ENCODE measurements at regions not wholly inside any gene's neighbourhood (a gene's known extent, or its start where the extent isn't known, plus 50 kb on each side); places are given as distances from the start of the nearest gene placed in this dataset.

DNA sequence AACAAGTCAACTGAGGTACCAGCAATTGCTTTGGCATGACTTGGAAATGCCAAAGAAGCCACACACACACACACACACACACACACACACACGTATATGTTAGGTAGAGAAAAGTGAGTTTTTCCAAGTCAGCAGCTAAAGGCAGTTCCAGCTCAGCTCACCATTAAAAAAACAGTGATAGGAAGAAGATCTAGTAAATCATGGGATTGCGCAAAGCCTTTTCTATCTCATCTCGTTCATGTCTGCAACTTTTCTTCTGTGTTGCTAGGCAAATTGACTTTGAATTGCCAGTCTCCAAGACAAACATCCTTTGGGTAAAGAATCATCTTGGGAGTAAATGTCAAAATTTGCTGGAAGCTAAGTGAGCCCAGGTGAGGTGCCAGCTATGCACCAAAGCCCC, 500.1 kb downstream of the ENC1 start:
- Histone ChIP-seq H3K9me3 (ENCODE audit: low read length) (no peaks in the 10 kb centered on the region), H3K36me3 (ENCODE audit: insufficient read depth, low read length) (no peaks in the 10 kb centered on the region), H3K27me3 (ENCODE audit: insufficient read depth, low read length) (no peaks in the 10 kb centered on the region), H2AFZ (ENCODE audit: low read depth, low read length) (no peak overlapping the region), H3K4me3 (ENCODE audit: low read length) (no peak overlapping the region), H3K4me1 (ENCODE audit: insufficient read depth, low read length) (peaks cover 14% of the 10 kb centered on the region)

DNA sequence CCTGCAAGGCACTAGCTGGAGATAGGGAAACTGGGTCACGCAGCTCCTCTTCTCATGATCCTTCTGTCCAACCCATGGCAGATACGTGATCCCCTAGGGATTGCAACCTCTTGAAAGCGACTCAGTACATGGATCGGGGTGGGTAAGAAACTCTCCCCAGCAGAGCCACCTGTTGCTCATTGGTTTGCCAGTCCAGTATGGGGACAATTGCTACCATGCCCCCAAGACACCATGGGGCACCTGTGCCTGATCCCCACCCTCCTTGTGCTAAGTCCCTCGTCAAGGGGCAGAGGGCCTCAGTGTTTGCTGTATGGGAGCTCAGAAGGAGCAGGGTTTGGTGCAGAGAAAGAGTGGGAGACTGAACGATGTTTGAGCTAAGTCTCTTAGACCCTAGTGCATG, 500.9 kb downstream of the ENC1 start:
- Histone ChIP-seq H3K4me3 (ENCODE audit: low read length) (no peak overlapping the region), H3K36me3 (ENCODE audit: insufficient read depth, low read length) (no peaks in the 10 kb centered on the region), H2AFZ (ENCODE audit: low read depth, low read length) (no peak overlapping the region), H3K9me3 (ENCODE audit: low read length) (no peaks in the 10 kb centered on the region), H3K4me1 (ENCODE audit: insufficient read depth, low read length) (peaks cover 14% of the 10 kb centered on the region), H3K27me3 (ENCODE audit: insufficient read depth, low read length) (no peaks in the 10 kb centered on the region)

DNA sequence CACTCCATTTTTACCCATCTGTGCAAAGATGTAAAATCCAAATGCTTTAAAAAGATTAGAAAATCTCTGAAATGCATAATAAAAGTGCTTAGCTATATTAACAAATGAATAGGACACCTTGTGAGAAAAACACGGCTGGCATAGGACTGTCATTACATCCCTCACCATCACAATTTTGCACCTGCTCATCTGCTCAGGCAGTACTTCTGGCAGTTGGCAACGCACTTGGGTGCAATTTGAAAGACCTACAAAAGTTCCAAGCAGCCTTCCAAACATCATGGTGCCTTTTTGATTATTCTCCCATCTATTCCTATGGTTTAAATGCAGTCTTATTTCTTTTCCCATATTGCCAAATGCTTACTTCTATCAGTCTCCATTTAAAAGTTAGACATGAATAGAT, 501.8 kb downstream of the ENC1 start:
- Histone ChIP-seq H2AFZ (ENCODE audit: low read depth, low read length) (no peak overlapping the region), H3K4me3 (ENCODE audit: low read length) (no peak overlapping the region), H3K36me3 (ENCODE audit: insufficient read depth, low read length) (no peaks in the 10 kb centered on the region), H3K27me3 (ENCODE audit: insufficient read depth, low read length) (no peaks in the 10 kb centered on the region), H3K4me1 (ENCODE audit: insufficient read depth, low read length) (peaks cover 5% of the 10 kb centered on the region), H3K9me3 (ENCODE audit: low read length) (no peaks in the 10 kb centered on the region)

GRCh38 chr5:74136276-74136825, 504.2 kb downstream of the ENC1 start:
- Histone ChIP-seq H3K36me3 (ENCODE audit: insufficient read depth, low read length) (no peaks in the 10 kb centered on the region), H3K9me3 (ENCODE audit: low read length) (no peaks in the 10 kb centered on the region), H3K4me3 (ENCODE audit: low read length) (no peak overlapping the region), H3K4me1 (ENCODE audit: insufficient read depth, low read length) (peaks cover 11% of the 10 kb centered on the region), H2AFZ (ENCODE audit: low read depth, low read length) (no peak overlapping the region), H3K27me3 (ENCODE audit: insufficient read depth, low read length) (no peaks in the 10 kb centered on the region)

GRCh38 chr5:74135033-74135432, 505.5 kb downstream of the ENC1 start:
- H2AFZ ChIP-seq (ENCODE audit: low read depth, low read length), result no peak overlapping the region
- no peaks in the 10 kb centered on the region for H3K9me3 ChIP-seq (ENCODE audit: low read length)
- H3K36me3 ChIP-seq (ENCODE audit: insufficient read depth, low read length), result no peaks in the 10 kb centered on the region
- H3K27me3 ChIP-seq (ENCODE audit: insufficient read depth, low read length), result no peaks in the 10 kb centered on the region
- no peak overlapping the region for H3K4me3 ChIP-seq (ENCODE audit: low read length)
- H3K4me1 ChIP-seq (ENCODE audit: insufficient read depth, low read length), result peaks cover 24% of the 10 kb centered on the region

GRCh38 chr5:74132485-74132884, 506.5 kb downstream of the ARHGEF28 start:
- H3K4me1 ChIP-seq (ENCODE audit: insufficient read depth, low read length), result peaks cover 32% of the 10 kb centered on the region
- no peaks in the 10 kb centered on the region for H3K9me3 ChIP-seq (ENCODE audit: low read length)
- no peak overlapping the region for H3K4me3 ChIP-seq (ENCODE audit: low read length)
- no peak overlapping the region for H2AFZ ChIP-seq (ENCODE audit: low read depth, low read length)
- no peaks in the 10 kb centered on the region for H3K27me3 ChIP-seq (ENCODE audit: insufficient read depth, low read length)
- H3K36me3 ChIP-seq (ENCODE audit: insufficient read depth, low read length), result no peaks in the 10 kb centered on the region

DNA sequence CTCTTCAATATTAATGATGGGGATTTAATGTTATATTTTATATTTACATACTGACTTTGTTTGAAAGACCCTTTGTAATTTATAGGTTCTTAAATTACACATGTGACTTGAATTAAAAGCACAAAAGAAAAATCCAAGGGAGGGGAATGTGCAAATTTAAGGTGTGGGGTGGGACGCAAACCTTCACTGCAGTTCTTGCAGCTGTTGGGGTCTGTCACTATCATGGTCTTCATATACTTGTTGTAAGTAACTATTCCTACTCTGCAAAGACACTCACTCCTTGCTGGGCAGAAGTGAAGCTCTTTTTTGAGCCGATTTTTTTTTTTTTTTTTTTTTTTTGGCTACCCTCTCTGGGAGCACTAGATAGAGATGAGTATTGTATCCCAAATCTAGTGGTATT, 505.3 kb downstream of the ARHGEF28 start:
- Histone ChIP-seq H2AFZ (ENCODE audit: low read depth, low read length) (no peak overlapping the region), H3K36me3 (ENCODE audit: insufficient read depth, low read length) (no peaks in the 10 kb centered on the region), H3K4me1 (ENCODE audit: insufficient read depth, low read length) (peaks cover 34% of the 10 kb centered on the region), H3K9me3 (ENCODE audit: low read length) (no peaks in the 10 kb centered on the region), H3K4me3 (ENCODE audit: low read length) (no peak overlapping the region), H3K27me3 (ENCODE audit: insufficient read depth, low read length) (no peaks in the 10 kb centered on the region)

GRCh38 chr5:74130155-74130897, 504.3 kb downstream of the ARHGEF28 start:
- no peaks in the 10 kb centered on the region for H3K36me3 ChIP-seq (ENCODE audit: insufficient read depth, low read length)
- peaks cover 34% of the 10 kb centered on the region for H3K4me1 ChIP-seq (ENCODE audit: insufficient read depth, low read length)
- H2AFZ ChIP-seq (ENCODE audit: low read depth, low read length), result no peak overlapping the region
- H3K9me3 ChIP-seq (ENCODE audit: low read length), result no peaks in the 10 kb centered on the region
- H3K4me3 ChIP-seq (ENCODE audit: low read length), result no peak overlapping the region
- H3K27me3 ChIP-seq (ENCODE audit: insufficient read depth, low read length), result no peaks in the 10 kb centered on the region

DNA sequence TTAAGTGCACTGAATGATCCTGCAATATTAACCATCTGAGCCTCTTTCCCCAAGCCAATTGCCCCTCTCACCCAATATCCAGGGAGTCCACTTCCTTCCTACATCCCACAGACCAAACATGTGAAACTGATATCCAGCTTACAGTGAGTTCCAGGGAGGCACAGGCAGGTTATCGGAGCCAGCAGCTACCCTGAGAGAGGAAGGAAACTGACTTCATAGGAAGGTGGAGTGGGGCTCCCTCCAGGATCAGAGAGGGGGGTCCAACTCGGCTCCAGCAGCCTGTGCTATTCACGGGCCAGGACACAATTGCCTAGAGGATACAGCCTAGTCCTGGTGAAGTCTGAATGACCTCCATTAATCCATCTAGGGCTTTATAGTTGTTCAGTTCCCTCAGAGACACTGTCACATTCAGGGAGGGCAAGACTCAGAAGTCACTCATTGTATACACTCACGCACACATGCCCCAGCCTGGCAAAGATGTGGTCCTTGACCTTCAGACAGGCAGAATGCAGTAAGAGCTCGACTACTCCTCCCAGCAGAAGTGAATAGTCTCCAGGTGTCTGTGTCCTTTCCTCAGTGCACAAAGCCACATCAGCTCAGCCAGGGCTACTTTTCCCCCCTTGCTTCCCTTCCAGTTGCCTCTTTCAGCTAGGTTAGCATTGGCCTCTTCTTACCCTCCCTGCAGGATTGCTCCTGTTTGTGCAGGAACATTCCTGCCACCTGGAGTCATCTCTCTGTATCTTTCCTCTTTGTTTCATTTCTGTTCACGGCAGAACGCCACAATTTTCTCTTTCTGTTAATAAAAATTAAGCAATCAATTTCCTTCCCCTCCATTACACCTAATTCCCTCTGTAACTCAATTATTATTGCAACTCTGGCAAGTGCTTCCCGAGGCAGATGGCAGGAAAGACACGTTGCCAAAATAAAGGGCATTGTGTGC, 501.7 kb downstream of the ARHGEF28 start:
- no peak overlapping the region for H2AFZ ChIP-seq (ENCODE audit: low read depth, low read length)
- H3K36me3 ChIP-seq (ENCODE audit: insufficient read depth, low read length), result no peaks in the 10 kb centered on the region
- peaks cover 36% of the 10 kb centered on the region for H3K4me1 ChIP-seq (ENCODE audit: insufficient read depth, low read length)
- no peaks in the 10 kb centered on the region for H3K27me3 ChIP-seq (ENCODE audit: insufficient read depth, low read length)
- no peaks in the 10 kb centered on the region for H3K9me3 ChIP-seq (ENCODE audit: low read length)
- H3K4me3 ChIP-seq (ENCODE audit: low read length), result no peak overlapping the region

- no peak overlapping the region for H3K4me3 ChIP-seq (ENCODE audit: low read length)
- H3K9me3 ChIP-seq (ENCODE audit: low read length), result no peaks in the 10 kb centered on the region
- H3K27me3 ChIP-seq (ENCODE audit: insufficient read depth, low read length), result no peaks in the 10 kb centered on the region
- peaks cover 26% of the 10 kb centered on the region for H3K4me1 ChIP-seq (ENCODE audit: insufficient read depth, low read length)
- no peaks in the 10 kb centered on the region for H3K36me3 ChIP-seq (ENCODE audit: insufficient read depth, low read length)
- H2AFZ ChIP-seq (ENCODE audit: low read depth, low read length), result no peak overlapping the region
Measured at GRCh38 chr5:74126294-74126693, 500.3 kb downstream of the ARHGEF28 start.

- no peaks in the 10 kb centered on the region for H3K9me3 ChIP-seq (ENCODE audit: low read length)
- H3K36me3 ChIP-seq (ENCODE audit: insufficient read depth, low read length), result no peaks in the 10 kb centered on the region
- H2AFZ ChIP-seq (ENCODE audit: low read depth, low read length), result no peak overlapping the region
- H3K27me3 ChIP-seq (ENCODE audit: insufficient read depth, low read length), result no peaks in the 10 kb centered on the region
- peaks cover 12% of the 10 kb centered on the region for H3K4me1 ChIP-seq (ENCODE audit: insufficient read depth, low read length)
- no peak overlapping the region for H3K4me3 ChIP-seq (ENCODE audit: low read length)
Measured at GRCh38 chr5:74124826-74125225, 498.8 kb downstream of the ARHGEF28 start.

- no peaks in the 10 kb centered on the region for H3K27me3 ChIP-seq (ENCODE audit: insufficient read depth, low read length)
- H3K4me1 ChIP-seq (ENCODE audit: insufficient read depth, low read length), result peaks cover 12% of the 10 kb centered on the region
- no peaks in the 10 kb centered on the region for H3K9me3 ChIP-seq (ENCODE audit: low read length)
Measured at GRCh38 chr5:74123929-74124328, 497.9 kb downstream of the ARHGEF28 start.

DNA sequence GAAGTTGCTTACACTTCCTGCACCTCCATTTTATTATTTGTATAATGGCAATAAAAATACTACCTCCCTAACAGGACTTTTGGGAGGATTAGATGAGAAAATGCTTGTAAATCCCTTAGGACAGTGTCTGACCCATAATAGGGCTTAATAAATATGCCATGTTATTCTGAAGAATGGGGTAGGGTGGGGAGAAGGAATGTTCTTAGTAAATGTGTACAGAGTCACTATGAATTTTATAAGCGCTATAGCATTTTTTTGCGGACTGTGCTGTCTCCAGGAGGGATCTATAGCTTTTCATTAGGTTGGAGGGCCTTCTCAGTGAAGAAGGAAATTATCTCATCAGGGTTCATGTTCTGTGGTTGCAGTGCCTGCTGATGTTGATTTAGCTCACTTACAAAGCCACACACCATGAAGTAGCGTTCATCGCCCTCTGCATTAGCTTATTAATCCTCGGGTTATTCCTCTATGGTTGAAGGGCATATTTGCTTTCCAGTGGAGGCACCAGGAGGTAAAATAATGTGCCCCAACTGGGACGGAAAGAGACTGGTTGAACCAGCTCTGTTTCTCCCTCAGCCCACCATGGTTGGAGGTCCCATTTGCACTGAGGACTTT, 497.1 kb downstream of the ARHGEF28 start:
- Histone ChIP-seq H3K9me3 (ENCODE audit: low read length) (no peaks in the 10 kb centered on the region), H3K4me1 (ENCODE audit: insufficient read depth, low read length) (peaks cover 11% of the 10 kb centered on the region), H3K27me3 (ENCODE audit: insufficient read depth, low read length) (no peaks in the 10 kb centered on the region), H2AFZ (ENCODE audit: low read depth, low read length) (no peak overlapping the region), H3K36me3 (ENCODE audit: insufficient read depth, low read length) (no peaks in the 10 kb centered on the region), H3K4me3 (ENCODE audit: low read length) (no peak overlapping the region)

More at GRCh38 chr5:74123929-74124328, 497.9 kb downstream of the ARHGEF28 start:
- no peaks in the 10 kb centered on the region for H3K36me3 ChIP-seq (ENCODE audit: insufficient read depth, low read length)
- no peak overlapping the region for H2AFZ ChIP-seq (ENCODE audit: low read depth, low read length)
- H3K4me3 ChIP-seq (ENCODE audit: low read length), result no peak overlapping the region

All from neuron (in vitro differentiated cells).